ENCODE measurements at regions not wholly inside any gene's neighbourhood (a gene's known extent, or its start where the extent isn't known, plus 50 kb on each side); places are given as distances from the start of the nearest gene placed in this dataset.

DNA sequence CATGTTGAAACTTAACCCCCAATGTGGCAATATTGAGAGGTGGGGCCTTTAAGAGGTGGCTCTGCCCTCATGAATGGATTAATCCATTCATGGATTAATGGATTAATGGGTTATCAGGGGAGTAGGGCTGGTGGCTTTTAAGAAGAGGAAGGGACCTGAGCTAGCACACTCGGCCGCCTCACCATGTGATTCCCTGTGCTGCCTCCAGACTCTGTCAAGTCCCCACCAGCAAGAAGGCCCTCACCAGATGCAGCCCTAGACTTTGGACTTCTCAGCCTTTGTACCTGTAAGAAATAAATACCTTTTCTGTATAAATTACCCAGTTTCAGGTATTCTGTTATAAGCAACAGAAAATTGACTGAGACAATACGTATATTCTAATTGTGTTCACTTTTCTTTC is 272.2 kb upstream of the DMRT1 start:
- Histone ChIP-seq H3K4me1 (ENCODE audit: control insufficient read depth, insufficient read depth, low read length) (no peaks in the 10 kb centered on the region), H3K36me3 (ENCODE audit: control insufficient read depth in 2 of 2, insufficient read depth in 2 of 2, low read length in 1 of 2) (no peaks in the 10 kb centered on the region), H2AFZ (ENCODE audit: control insufficient read depth, low read depth, low read length) (no peak overlapping the region), H3K4me2 (ENCODE audit: control insufficient read depth, insufficient read depth) (no peak overlapping the region), H3K9me3 (replicated peaks; ENCODE audit: control insufficient read depth, insufficient read depth, low read length) (no peaks in the 10 kb centered on the region; the same call in 2 of the 3 replicates), H4K20me1 (ENCODE audit: control insufficient read depth, insufficient read depth) (no peaks in the 10 kb centered on the region), H3K27me3 (replicated peaks in 1 of 2; ENCODE audit: control insufficient read depth in 2 of 2, insufficient read depth in 2 of 2, low read length in 1 of 2) (no peaks in the 10 kb centered on the region; a peak in 1 of 4 replicates), H3K79me2 (ENCODE audit: control insufficient read depth, insufficient read depth, low read length) (no peaks in the 10 kb centered on the region), H3K27ac (ENCODE audit: control insufficient read depth, insufficient read depth) (no peak overlapping the region), H3K9ac (ENCODE audit: control insufficient read depth, insufficient read depth, low read length) (no peak overlapping the region), H3K4me3 (no peak overlapping the region)
- ATAC-seq (no peak), FAIRE-seq (no peak), DNase-seq (ENCODE audit: low read depth, low spot score) (no peak)
- CTCF ChIA-PET = interaction anchor here (1.1 to 1.2 kb wide), 2 partner anchors 10 to 14 kb away, joined by 3 to 4 read pairs; no protein-coding TSS in a partner anchor
- RAD21 ChIA-PET (ENCODE audit: unreplicated experiment) = no interaction called here
- intact Hi-C loops (cut with micrococcal nuclease; ENCODE audit: unreplicated experiment) = no loop called here
- SMC1A ChIA-PET (ENCODE audit: uncharacterized antibody, unreplicated experiment) = no interaction called here
- BruUV-seq (replicated peaks) = no TSS peak
- WGBS (ENCODE audit: insufficient coverage, insufficient replicate concordance, low lambda C conversion rate, missing lambda C conversion rate) = 41% methylated on average over 3 of the region's 3 CpGs
- POLR2A ChIA-PET = no interaction called here
- in situ Hi-C loops (cut with MboI) = loop anchor here (10.0 kb wide), 1 partner anchor 64 kb away; the partner anchor contains the start of gene KANK1
- TF ChIP-seq YY1 (IDR thresholded peaks at IDR 0.05; ENCODE audit: low read depth, low read length) (no peak), ZNF622 (IDR thresholded peaks at IDR 0.05) (no peak), ZSCAN29 (IDR thresholded peaks at IDR 0.05) (no peak), KLF5 (IDR thresholded peaks at IDR 0.05; ENCODE audit: partially characterized antibody) (no peak), ZNF384 (IDR thresholded peaks at IDR 0.05; ENCODE audit: borderline replicate concordance, low read depth, low read length) (no peak), SREBF1 (IDR thresholded peaks at IDR 0.05; ENCODE audit: low read length) (no peak), STAT1 (conservative IDR thresholded peaks at IDR 0.05) (no peak), POLR2AphosphoS2 (IDR thresholded peaks at IDR 0.05; ENCODE audit: low read depth, low read length) (no peak), RUNX3 (IDR thresholded peaks at IDR 0.05; ENCODE audit: low read length) (no peak), SUPT20H (IDR thresholded peaks at IDR 0.05; ENCODE audit: borderline replicate concordance, control insufficient read depth, low read depth, low read length) (no peak), EP300 (IDR thresholded peaks at IDR 0.05; ENCODE audit: borderline replicate concordance in 1 of 2, control insufficient read depth in 1 of 2, low read depth in 2 of 2, low read length in 2 of 2) (no peak), CBFB (IDR thresholded peaks at IDR 0.05; ENCODE audit: low read depth) (no peak), ZNF217 (IDR thresholded peaks at IDR 0.05) (no peak)
- TF ChIP-seq, protein P1, sequence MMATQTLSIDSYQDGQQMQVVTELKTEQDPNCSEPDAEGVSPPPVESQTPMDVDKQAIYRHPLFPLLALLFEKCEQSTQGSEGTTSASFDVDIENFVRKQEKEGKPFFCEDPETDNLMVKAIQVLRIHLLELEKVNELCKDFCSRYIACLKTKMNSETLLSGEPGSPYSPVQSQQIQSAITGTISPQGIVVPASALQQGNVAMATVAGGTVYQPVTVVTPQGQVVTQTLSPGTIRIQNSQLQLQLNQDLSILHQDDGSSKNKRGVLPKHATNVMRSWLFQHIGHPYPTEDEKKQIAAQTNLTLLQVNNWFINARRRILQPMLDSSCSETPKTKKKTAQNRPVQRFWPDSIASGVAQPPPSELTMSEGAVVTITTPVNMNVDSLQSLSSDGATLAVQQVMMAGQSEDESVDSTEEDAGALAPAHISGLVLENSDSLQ (IDR thresholded peaks at IDR 0.05) = no peak
- TF ChIP-seq, protein P2, sequence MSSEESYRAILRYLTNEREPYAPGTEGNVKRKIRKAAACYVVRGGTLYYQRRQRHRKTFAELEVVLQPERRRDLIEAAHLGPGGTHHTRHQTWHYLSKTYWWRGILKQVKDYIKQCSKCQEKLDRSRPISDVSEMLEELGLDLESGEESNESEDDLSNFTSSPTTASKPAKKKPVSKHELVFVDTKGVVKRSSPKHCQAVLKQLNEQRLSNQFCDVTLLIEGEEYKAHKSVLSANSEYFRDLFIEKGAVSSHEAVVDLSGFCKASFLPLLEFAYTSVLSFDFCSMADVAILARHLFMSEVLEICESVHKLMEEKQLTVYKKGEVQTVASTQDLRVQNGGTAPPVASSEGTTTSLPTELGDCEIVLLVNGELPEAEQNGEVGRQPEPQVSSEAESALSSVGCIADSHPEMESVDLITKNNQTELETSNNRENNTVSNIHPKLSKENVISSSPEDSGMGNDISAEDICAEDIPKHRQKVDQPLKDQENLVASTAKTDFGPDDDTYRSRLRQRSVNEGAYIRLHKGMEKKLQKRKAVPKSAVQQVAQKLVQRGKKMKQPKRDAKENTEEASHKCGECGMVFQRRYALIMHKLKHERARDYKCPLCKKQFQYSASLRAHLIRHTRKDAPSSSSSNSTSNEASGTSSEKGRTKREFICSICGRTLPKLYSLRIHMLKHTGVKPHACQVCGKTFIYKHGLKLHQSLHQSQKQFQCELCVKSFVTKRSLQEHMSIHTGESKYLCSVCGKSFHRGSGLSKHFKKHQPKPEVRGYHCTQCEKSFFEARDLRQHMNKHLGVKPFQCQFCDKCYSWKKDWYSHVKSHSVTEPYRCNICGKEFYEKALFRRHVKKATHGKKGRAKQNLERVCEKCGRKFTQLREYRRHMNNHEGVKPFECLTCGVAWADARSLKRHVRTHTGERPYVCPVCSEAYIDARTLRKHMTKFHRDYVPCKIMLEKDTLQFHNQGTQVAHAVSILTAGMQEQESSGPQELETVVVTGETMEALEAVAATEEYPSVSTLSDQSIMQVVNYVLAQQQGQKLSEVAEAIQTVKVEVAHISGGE (CRISPR knock-in tag; IDR thresholded peaks at IDR 0.05) = no peak
- TF ChIP-seq, protein P3, sequence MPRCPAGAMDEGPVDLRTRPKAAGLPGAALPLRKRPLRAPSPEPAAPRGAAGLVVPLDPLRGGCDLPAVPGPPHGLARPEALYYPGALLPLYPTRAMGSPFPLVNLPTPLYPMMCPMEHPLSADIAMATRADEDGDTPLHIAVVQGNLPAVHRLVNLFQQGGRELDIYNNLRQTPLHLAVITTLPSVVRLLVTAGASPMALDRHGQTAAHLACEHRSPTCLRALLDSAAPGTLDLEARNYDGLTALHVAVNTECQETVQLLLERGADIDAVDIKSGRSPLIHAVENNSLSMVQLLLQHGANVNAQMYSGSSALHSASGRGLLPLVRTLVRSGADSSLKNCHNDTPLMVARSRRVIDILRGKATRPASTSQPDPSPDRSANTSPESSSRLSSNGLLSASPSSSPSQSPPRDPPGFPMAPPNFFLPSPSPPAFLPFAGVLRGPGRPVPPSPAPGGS (IDR thresholded peaks at IDR 0.05; ENCODE audit: borderline replicate concordance, insufficient read depth, low read depth, low read length, poor library complexity, severe bottlenecking) = no peak

All from GM12878 (cell line).